ENCODE measurements at regions not wholly inside any gene's neighbourhood (a gene's known extent, or its start where the extent isn't known, plus 50 kb on each side); places are given as distances from the start of the nearest gene placed in this dataset.

- Histone ChIP-seq H3K4ac (replicated peaks; ENCODE audit: insufficient read length, low read depth, low read length) (no peak overlapping the region), H3K9me3 (ENCODE audit: insufficient read depth in 2 of 2, low read depth in 1 of 2, low read length in 1 of 2) (no peaks in the 10 kb centered on the region), H2BK12ac (ENCODE audit: low read depth, low read length) (no peak overlapping the region), H3K4me3 (ENCODE audit: extremely low read depth in 1 of 4, insufficient read depth in 2 of 4, low read depth in 3 of 4, low read length in 4 of 4) (no peak overlapping the region), H2AK5ac (ENCODE audit: low read depth, low read length) (no peak overlapping the region), H3K27ac (ENCODE audit: low read depth, low read length) (no peak overlapping the region), H4K20me1 (replicated peaks in 1 of 2; ENCODE audit: control insufficient read depth in 1 of 2, insufficient read depth in 2 of 2, low read length in 2 of 2) (no peaks in the 10 kb centered on the region), H3K4me2 (ENCODE audit: insufficient read depth in 1 of 2, low read depth in 2 of 2, low read length in 2 of 2) (no peak overlapping the region), H3K79me2 (ENCODE audit: control insufficient read depth in 1 of 2, insufficient read depth in 2 of 2, low read length in 2 of 2) (no peaks in the 10 kb centered on the region), H3K4me1 (replicated peaks in 1 of 4; ENCODE audit: control insufficient read depth in 3 of 4, insufficient read depth in 4 of 4, low read length in 3 of 4) (peaks cover 2 to 9% (median 3%) of the 10 kb centered on the region in 4 experiments; a peak in 4 of 7 replicates), H3K18ac (ENCODE audit: extremely low read depth, low read length) (no peak overlapping the region), H3K36me3 (ENCODE audit: control insufficient read depth in 2 of 4, insufficient read depth in 4 of 4, low read length in 3 of 4) (no peaks in the 10 kb centered on the region), H3K23me2 (ENCODE audit: low read depth, low read length) (no peaks in the 10 kb centered on the region; the same call in 1 of the 2 replicates), H4K5ac (ENCODE audit: insufficient read length, low read depth, low read length) (no peak overlapping the region), H2BK20ac (ENCODE audit: low read length) (no peak overlapping the region), H2AFZ (ENCODE audit: low read length) (no peak overlapping the region), H3K14ac (ENCODE audit: insufficient read length) (no peak overlapping the region), H4K91ac (replicated peaks; ENCODE audit: insufficient read length, low read length) (no peak overlapping the region), H3K79me1 (ENCODE audit: low read depth, low read length) (no peaks in the 10 kb centered on the region), H3K23ac (ENCODE audit: insufficient read length) (no peak overlapping the region), H2BK5ac (ENCODE audit: low read depth, low read length) (no peak overlapping the region), H2BK120ac (replicated peaks; ENCODE audit: low read depth, low read length) (no peak overlapping the region), H2BK15ac (ENCODE audit: low read length) (no peak overlapping the region), H3K9ac (replicated peaks in 1 of 4; ENCODE audit: extremely low read depth in 1 of 4, low read depth in 3 of 4, low read length in 3 of 4) (no peak overlapping the region), H4K8ac (ENCODE audit: extremely low read depth, insufficient read depth, low read length) (no peak overlapping the region), H3K27me3 (replicated peaks in 1 of 4; ENCODE audit: control insufficient read depth in 3 of 4, extremely low read depth in 1 of 4, insufficient read depth in 3 of 4, low read length in 3 of 4) (no peaks in the 10 kb centered on the region), H3K56ac (replicated peaks; ENCODE audit: insufficient read length, low read depth, low read length) (no peak overlapping the region)
- FAIRE-seq (no peak), DNase-seq (ENCODE audit: low read depth in 1 of 2, low spot score in 2 of 2) (no peak)
- 92% methylated on average over 3 of the region's 3 CpGs; no CpG with 5 or more reads in 1 of the 2 experiments for WGBS, 2 experiments (ENCODE audit: extremely low coverage in 1 of 2, insufficient coverage in 1 of 2, insufficient read length in 1 of 2, insufficient replicate concordance in 2 of 2, low coverage in 1 of 2, low lambda C conversion rate in 2 of 2, missing lambda C conversion rate in 1 of 2)
- ChIA-PET POLR2A (ENCODE audit: partially characterized antibody) (no interaction called here), CTCF (ENCODE audit: partially characterized antibody) (interaction anchor here (1.0 to 1.6 kb wide), 4 partner anchors 9 to 96 kb away, joined by 3 to 4 read pairs (median 3); no protein-coding TSS in a partner anchor)
- no peak for TF ChIP-seq SAP30 (IDR thresholded peaks at IDR 0.05; ENCODE audit: insufficient read depth, insufficient replicate concordance, low read length)
- TF ChIP-seq NRF1 (IDR thresholded peaks at IDR 0.05; ENCODE audit: low read depth, low read length): no peak
- no peak for TF ChIP-seq EZH2 (IDR thresholded peaks at IDR 0.05; ENCODE audit: low read depth, low read length, severe bottlenecking)
- no peak for TF ChIP-seq JUND (IDR thresholded peaks at IDR 0.05; ENCODE audit: low read length)
- no peak for TF ChIP-seq GABPA (IDR thresholded peaks at IDR 0.05; ENCODE audit: borderline replicate concordance, insufficient read depth, low read length)
- TF ChIP-seq RNF2 (IDR thresholded peaks at IDR 0.05; ENCODE audit: borderline replicate concordance, low read depth, low read length, missing control alignments, poor library complexity, severe bottlenecking): no peak
- TF ChIP-seq GTF2F1 (IDR thresholded peaks at IDR 0.05; ENCODE audit: borderline replicate concordance, low read depth, low read length): no peak
- no peak for TF ChIP-seq HDAC2 (IDR thresholded peaks at IDR 0.05; ENCODE audit: borderline replicate concordance in 1 of 2, low read depth in 2 of 2, low read length in 2 of 2)
- TF ChIP-seq ATF3 (IDR thresholded peaks at IDR 0.05; ENCODE audit: insufficient read depth, low read depth, low read length): no peak
- no peak for TF ChIP-seq SIX5 (IDR thresholded peaks at IDR 0.05; ENCODE audit: low read depth, low read length)
- TF ChIP-seq RXRA (IDR thresholded peaks at IDR 0.05; ENCODE audit: insufficient read depth, low read depth, low read length): no peak
- TF ChIP-seq CTBP2 (IDR thresholded peaks at IDR 0.05; ENCODE audit: borderline replicate concordance, insufficient read depth, insufficient read length, low read length): no peak
- TF ChIP-seq HDAC6 (IDR thresholded peaks at IDR 0.05; ENCODE audit: low read depth, low read length): no peak
Measured at GRCh38 chr6:19324376-19324775, 512.8 kb upstream of the ID4 start.

All from H1 (cell line).